Type B pancreatic cell (in vitro differentiated cells): ENCODE measurements at regions not wholly inside any gene's neighbourhood (a gene's known extent, or its start where the extent isn't known, plus 50 kb on each side); places are given as distances from the start of the nearest gene placed in this dataset.

ENCODE experiments used
- DNase-seq: peaks from one replicate; pipeline ENCODE4 v3.0.0; 2021; ENCODE audit warnings: mixed read lengths; ENCODE audit not compliant: unreplicated experiment; ENCODE audit errors: extremely low spot score
- H3K27ac Mint-ChIP-seq: 2 replicates; pipeline ENCODE4 v1.8.0; 2021; ENCODE audit warnings: mild to moderate bottlenecking, mixed read lengths
- H3K27me3 Mint-ChIP-seq: 2 replicates; pipeline ENCODE4 v1.8.0; 2021; ENCODE audit warnings: mixed read lengths
- H3K36me3 Mint-ChIP-seq: 2 replicates; pipeline ENCODE4 v1.8.0; 2021; ENCODE audit warnings: mixed read lengths
- H3K4me1 Mint-ChIP-seq: one replicate; pipeline ENCODE4 v1.8.0; 2021; ENCODE audit warnings: mixed read lengths; ENCODE audit not compliant: unreplicated experiment
- H3K4me3 Mint-ChIP-seq: 2 replicates; pipeline ENCODE4 v1.8.0; 2021; ENCODE audit warnings: mild to moderate bottlenecking, mixed read lengths
- H3K9me3 Mint-ChIP-seq: 2 replicates; pipeline ENCODE4 v1.8.0; 2021; ENCODE audit warnings: mixed read lengths
- TF ChIP-seq, protein P1 (sequence below): fragments of 200-600 bp; sonication (generic); conservative IDR thresholded peaks from 2 replicates; pipeline ENCODE4 v1.5.0; 2021; ENCODE audit warnings: antibody characterized with exemption, mild to moderate bottlenecking

DNA sequence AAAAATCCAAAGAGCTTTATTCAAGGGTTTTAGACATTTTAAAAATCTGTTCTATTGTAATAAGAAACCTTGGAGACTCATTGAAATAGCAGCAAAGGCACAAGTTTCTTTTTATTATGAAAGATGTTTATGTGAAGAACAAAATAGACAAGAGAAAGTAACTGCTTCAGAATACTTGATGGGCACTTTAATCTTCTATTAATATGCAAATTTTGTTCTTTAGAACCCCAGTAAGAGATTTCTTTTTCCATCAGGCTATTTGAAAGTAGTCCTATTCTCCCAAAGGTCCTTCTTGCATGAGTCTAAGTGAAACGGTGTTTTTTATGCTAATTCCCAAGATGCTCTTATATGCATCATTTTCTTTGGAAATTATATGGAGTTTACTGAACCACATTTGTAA lies 602.0 kb downstream of the EFNA5 start:
- H3K4me1 Mint-ChIP-seq, result peaks cover 6% of the 10 kb centered on the region

DNA sequence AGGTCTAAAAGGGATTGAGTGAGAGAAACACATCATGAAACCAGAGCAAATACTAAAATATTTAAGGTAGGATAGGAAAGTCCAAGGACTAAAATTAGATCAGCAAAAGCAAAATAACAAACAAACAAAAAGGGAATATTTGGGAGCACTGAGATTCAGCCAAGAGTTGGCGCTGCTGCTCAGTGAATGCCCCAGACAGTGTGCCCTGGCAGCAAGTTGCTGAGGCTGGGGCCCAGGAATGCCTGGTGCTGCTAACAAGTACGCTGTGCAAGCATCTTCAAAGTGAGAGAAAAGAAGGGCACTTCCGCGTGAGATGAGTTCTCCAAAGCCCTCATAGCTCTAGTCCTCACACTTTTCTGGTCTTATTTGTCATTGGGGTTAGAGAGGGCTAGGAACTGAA lies 603.3 kb downstream of the EFNA5 start:
- peaks cover 5% of the 10 kb centered on the region for H3K9me3 Mint-ChIP-seq
- H3K4me3 Mint-ChIP-seq, result no peak overlapping the region
- no peaks in the 10 kb centered on the region for H3K36me3 Mint-ChIP-seq
- H3K27ac Mint-ChIP-seq, result no peak overlapping the region
- no peaks in the 10 kb centered on the region for H3K27me3 Mint-ChIP-seq
- TF ChIP-seq, protein P1, sequence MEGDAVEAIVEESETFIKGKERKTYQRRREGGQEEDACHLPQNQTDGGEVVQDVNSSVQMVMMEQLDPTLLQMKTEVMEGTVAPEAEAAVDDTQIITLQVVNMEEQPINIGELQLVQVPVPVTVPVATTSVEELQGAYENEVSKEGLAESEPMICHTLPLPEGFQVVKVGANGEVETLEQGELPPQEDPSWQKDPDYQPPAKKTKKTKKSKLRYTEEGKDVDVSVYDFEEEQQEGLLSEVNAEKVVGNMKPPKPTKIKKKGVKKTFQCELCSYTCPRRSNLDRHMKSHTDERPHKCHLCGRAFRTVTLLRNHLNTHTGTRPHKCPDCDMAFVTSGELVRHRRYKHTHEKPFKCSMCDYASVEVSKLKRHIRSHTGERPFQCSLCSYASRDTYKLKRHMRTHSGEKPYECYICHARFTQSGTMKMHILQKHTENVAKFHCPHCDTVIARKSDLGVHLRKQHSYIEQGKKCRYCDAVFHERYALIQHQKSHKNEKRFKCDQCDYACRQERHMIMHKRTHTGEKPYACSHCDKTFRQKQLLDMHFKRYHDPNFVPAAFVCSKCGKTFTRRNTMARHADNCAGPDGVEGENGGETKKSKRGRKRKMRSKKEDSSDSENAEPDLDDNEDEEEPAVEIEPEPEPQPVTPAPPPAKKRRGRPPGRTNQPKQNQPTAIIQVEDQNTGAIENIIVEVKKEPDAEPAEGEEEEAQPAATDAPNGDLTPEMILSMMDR, result no peak
- peaks cover 6% of the 10 kb centered on the region for H3K4me1 Mint-ChIP-seq
- DNase-seq, result no peak

More for the DNA sequence above, 602.0 kb downstream of the EFNA5 start:
- Mint-ChIP-seq H3K36me3 (no peaks in the 10 kb centered on the region), H3K9me3 (peaks cover 5% of the 10 kb centered on the region), H3K27ac (no peak overlapping the region), H3K4me3 (no peak overlapping the region), H3K27me3 (no peaks in the 10 kb centered on the region)
- TF ChIP-seq, protein P1, result no peak
- DNase-seq, result no peak

DNA sequence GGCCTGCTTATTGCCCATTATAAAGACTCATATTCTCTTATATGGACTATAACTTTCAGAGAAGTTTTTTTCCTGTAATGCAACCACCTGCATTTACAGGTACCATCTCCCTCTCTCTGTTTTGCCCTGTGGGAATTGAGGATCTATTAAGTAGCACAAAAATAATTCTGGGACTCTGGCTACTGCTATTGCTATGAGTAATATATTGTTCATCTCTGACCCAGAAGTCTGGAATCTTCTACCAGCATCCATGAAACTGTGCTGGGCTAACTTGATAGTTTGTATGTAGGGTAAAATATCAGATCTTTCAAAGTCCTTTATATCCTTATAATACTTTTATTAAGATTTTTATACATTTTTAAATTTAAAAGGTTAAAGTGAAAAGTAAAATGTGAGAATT lies 607.2 kb downstream of the EFNA5 start:
- Mint-ChIP-seq H3K4me3 (no peak overlapping the region), H3K9me3 (peaks cover 3% of the 10 kb centered on the region), H3K27me3 (no peaks in the 10 kb centered on the region), H3K27ac (no peak overlapping the region), H3K4me1 (peaks cover 7% of the 10 kb centered on the region), H3K36me3 (no peaks in the 10 kb centered on the region)
- DNase-seq, result no peak
- TF ChIP-seq, protein P1, result no peak

DNA sequence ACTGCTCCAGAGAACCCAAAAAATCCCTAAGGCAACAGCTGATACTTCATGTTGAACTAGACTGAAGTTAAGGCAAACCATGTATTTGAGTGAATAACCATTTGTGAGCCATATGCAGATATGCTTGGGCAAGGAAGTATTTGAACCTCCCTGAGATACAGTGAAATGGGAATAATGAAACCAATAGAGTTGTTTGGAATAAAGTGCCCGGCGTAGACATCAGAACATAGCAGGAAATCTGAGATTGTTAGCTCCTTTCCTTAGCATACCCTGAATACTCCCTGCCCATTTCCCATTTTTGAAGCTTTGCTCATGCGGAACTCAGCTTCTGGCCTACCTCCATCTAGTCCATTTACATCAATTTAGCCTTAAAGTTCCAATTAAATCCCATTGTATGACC lies 611.9 kb downstream of the EFNA5 start:
- no peak overlapping the region for H3K4me3 Mint-ChIP-seq
- peaks cover 4% of the 10 kb centered on the region for H3K36me3 Mint-ChIP-seq
- H3K27ac Mint-ChIP-seq, result no peak overlapping the region
- DNase-seq, result no peak
- H3K27me3 Mint-ChIP-seq, result no peaks in the 10 kb centered on the region
- H3K9me3 Mint-ChIP-seq, result peaks cover 8% of the 10 kb centered on the region
- H3K4me1 Mint-ChIP-seq, result peaks cover 8% of the 10 kb centered on the region
- TF ChIP-seq, protein P1, result no peak

DNA sequence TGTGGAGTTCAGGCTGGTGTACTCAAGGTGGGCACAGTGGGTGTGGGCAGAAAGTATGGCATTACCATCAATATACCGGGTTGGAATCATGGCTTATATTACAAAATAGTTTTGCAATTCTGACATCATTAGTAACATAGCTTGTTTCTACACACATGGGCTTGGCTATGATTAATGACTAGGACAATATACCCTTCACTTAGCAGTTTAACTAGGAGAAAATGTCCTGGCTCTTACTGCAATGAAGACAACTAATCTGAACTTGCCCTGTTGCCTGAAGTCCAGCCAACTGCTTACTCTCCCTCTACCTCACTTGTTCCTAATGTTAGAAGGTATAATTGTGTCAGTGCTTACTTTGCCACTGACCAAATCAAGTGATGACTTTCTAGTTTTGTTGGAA lies 612.5 kb downstream of the EFNA5 start:
- H3K9me3 Mint-ChIP-seq, result peaks cover 8% of the 10 kb centered on the region
- H3K27me3 Mint-ChIP-seq, result no peaks in the 10 kb centered on the region
- TF ChIP-seq, protein P1, result no peak
- no peak for DNase-seq
- H3K27ac Mint-ChIP-seq, result no peak overlapping the region
- H3K4me1 Mint-ChIP-seq, result peaks cover 8% of the 10 kb centered on the region
- H3K4me3 Mint-ChIP-seq, result no peak overlapping the region
- peaks cover 4% of the 10 kb centered on the region for H3K36me3 Mint-ChIP-seq

DNA sequence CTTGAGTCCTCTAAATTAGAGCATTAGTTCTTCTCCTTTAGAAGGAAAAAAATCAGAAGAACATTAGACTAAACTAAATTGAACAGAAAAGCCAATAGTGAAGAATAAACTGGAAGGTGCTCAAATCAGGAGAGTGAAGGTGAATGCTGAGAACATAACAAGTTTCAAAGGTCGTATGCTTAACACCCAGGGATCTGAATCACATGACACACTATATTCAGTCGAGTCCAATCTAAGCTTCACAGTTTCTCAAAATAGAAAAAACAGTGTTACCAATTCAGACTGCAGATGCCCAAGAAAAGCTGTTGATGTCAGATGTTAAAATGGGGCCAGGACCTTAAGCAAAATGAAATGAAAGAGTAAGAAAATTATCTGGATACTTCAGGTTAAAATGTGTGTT lies 614.5 kb downstream of the EFNA5 start:
- Mint-ChIP-seq H3K27ac (no peak overlapping the region), H3K9me3 (peaks cover 8% of the 10 kb centered on the region), H3K4me1 (peaks cover 8% of the 10 kb centered on the region), H3K36me3 (peaks cover 4% of the 10 kb centered on the region), H3K4me3 (no peak overlapping the region), H3K27me3 (no peaks in the 10 kb centered on the region)
- TF ChIP-seq, protein P1, result no peak
- DNase-seq, result no peak
